ENCODE measurements at regions not wholly inside any gene's neighbourhood (a gene's known extent, or its start where the extent isn't known, plus 50 kb on each side); places are given as distances from the start of the nearest gene placed in this dataset.

GRCh38 chr3:80366808-80367548 lies 599.2 kb upstream of the ROBO1 start:
- TF ChIP-seq, protein P1, sequence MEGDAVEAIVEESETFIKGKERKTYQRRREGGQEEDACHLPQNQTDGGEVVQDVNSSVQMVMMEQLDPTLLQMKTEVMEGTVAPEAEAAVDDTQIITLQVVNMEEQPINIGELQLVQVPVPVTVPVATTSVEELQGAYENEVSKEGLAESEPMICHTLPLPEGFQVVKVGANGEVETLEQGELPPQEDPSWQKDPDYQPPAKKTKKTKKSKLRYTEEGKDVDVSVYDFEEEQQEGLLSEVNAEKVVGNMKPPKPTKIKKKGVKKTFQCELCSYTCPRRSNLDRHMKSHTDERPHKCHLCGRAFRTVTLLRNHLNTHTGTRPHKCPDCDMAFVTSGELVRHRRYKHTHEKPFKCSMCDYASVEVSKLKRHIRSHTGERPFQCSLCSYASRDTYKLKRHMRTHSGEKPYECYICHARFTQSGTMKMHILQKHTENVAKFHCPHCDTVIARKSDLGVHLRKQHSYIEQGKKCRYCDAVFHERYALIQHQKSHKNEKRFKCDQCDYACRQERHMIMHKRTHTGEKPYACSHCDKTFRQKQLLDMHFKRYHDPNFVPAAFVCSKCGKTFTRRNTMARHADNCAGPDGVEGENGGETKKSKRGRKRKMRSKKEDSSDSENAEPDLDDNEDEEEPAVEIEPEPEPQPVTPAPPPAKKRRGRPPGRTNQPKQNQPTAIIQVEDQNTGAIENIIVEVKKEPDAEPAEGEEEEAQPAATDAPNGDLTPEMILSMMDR (IDR thresholded peaks at IDR 0.05): no peak
- TF ChIP-seq POLR2A (IDR thresholded peaks at IDR 0.05): no peak

All from testis (tissue), 2 donors.